H9 (cell line): ENCODE measurements at regions not wholly inside any gene's neighbourhood (a gene's known extent, or its start where the extent isn't known, plus 50 kb on each side); places are given as distances from the start of the nearest gene placed in this dataset.

Experiments used
- DNase-seq: peaks from one replicate; pipeline ENCODE4 v3.0.0-alpha.2; 2017
- H2AFZ ChIP-seq: one replicate; pipeline ENCODE4 v1.6.1; 2013; ENCODE audit warnings: mild to moderate bottlenecking, low read length, control low read depth, moderate library complexity
- H2AK5ac ChIP-seq: 2 replicates; pipeline ENCODE4 v1.6.1; 2013; ENCODE audit warnings: low read length, control low read depth, mixed read lengths; ENCODE audit not compliant: insufficient read length
- H2BK120ac ChIP-seq: one replicate; pipeline ENCODE4 v1.6.1; 2013; ENCODE audit warnings: low read depth, mild to moderate bottlenecking, low read length, control low read depth, inconsistent platforms; ENCODE audit not compliant: poor library complexity, severe bottlenecking
- H2BK12ac ChIP-seq: 2 replicates; pipeline ENCODE4 v1.6.1; 2013; ENCODE audit warnings: low read length, control low read depth, mixed read lengths, low read depth; ENCODE audit not compliant: insufficient read length
- H2BK15ac ChIP-seq: 2 replicates; pipeline ENCODE4 v1.6.1; 2013; ENCODE audit warnings: low read depth, low read length, control low read depth
- H2BK20ac ChIP-seq: one replicate; pipeline ENCODE4 v1.6.1; 2013; ENCODE audit warnings: low read depth, mild to moderate bottlenecking, low read length, control low read depth, inconsistent platforms; ENCODE audit not compliant: poor library complexity, severe bottlenecking
- H2BK5ac ChIP-seq: 2 replicates; pipeline ENCODE4 v1.6.1; 2013; ENCODE audit warnings: low read length, control low read depth, mixed read lengths; ENCODE audit not compliant: insufficient read length
- H3K14ac ChIP-seq: 2 replicates; pipeline ENCODE4 v1.6.1; 2013; ENCODE audit warnings: low read length, control low read depth; ENCODE audit not compliant: insufficient read depth
- H3K18ac ChIP-seq: 2 replicates; pipeline ENCODE4 v1.6.1; 2013; ENCODE audit warnings: low read depth, mild to moderate bottlenecking, mixed read lengths, low read length, control low read depth; ENCODE audit not compliant: insufficient read length
- H3K23ac ChIP-seq: 2 replicates; pipeline ENCODE4 v1.6.1; 2013; ENCODE audit warnings: low read length, control low read depth, mixed read lengths, low read depth; ENCODE audit not compliant: insufficient read length
- H3K23me2 ChIP-seq: 2 replicates; pipeline ENCODE4 v1.6.1; 2013; ENCODE audit warnings: low read depth, mild to moderate bottlenecking, mixed read lengths, low read length, control low read depth; ENCODE audit not compliant: insufficient read length, poor library complexity, severe bottlenecking
- H3K27ac ChIP-seq: 2 replicates; pipeline ENCODE4 v1.5.1; 2013; ENCODE audit warnings: low read length, control low read depth, mixed read lengths, low read depth; ENCODE audit not compliant: insufficient read length
- H3K27me3 ChIP-seq: 2 replicates; pipeline ENCODE4 v1.6.1; 2013; ENCODE audit warnings: low read length, control low read depth, inconsistent platforms; ENCODE audit not compliant: insufficient read depth
- H3K4ac ChIP-seq: 2 replicates; pipeline ENCODE4 v1.6.1; 2013; ENCODE audit warnings: low read depth, mild to moderate bottlenecking, control low read depth, inconsistent platforms, low read length, moderate library complexity
- H3K4me1 ChIP-seq: 2 replicates; pipeline ENCODE4 v1.6.1; 2013; ENCODE audit warnings: low read length, control low read depth, inconsistent platforms; ENCODE audit not compliant: insufficient read depth
- H3K4me2 ChIP-seq: 2 replicates; pipeline ENCODE4 v1.6.1; 2013; ENCODE audit warnings: low read length, control low read depth, mixed read lengths; ENCODE audit not compliant: insufficient read length, insufficient read depth
- H3K56ac ChIP-seq: 2 replicates; pipeline ENCODE4 v1.6.1; 2013; ENCODE audit warnings: low read depth, mild to moderate bottlenecking, mixed read lengths, low read length, control low read depth; ENCODE audit not compliant: insufficient read length
- H3K79me1 ChIP-seq: 2 replicates; pipeline ENCODE4 v1.6.1; 2013; ENCODE audit warnings: low read depth, mild to moderate bottlenecking, moderate library complexity, low read length, control low read depth, inconsistent platforms; ENCODE audit not compliant: insufficient read depth, poor library complexity, severe bottlenecking
- H3K79me2 ChIP-seq: 2 replicates; pipeline ENCODE4 v1.6.1; 2013; ENCODE audit warnings: low read length, control low read depth, inconsistent platforms; ENCODE audit not compliant: insufficient read depth
- H3K9ac ChIP-seq: 2 replicates; pipeline ENCODE4 v1.6.1; 2013; ENCODE audit warnings: low read length, control low read depth, mixed read lengths; ENCODE audit not compliant: insufficient read length; ENCODE audit errors: extremely low read depth
- H3K9me3 ChIP-seq: one replicate; pipeline ENCODE4 v1.6.1; 2013; ENCODE audit warnings: low read depth, low read length, inconsistent platforms; ENCODE audit not compliant: control insufficient read depth
- H3T11ph ChIP-seq: one replicate; pipeline ENCODE4 v1.6.1; 2013; ENCODE audit warnings: mild to moderate bottlenecking, low read length, control low read depth, inconsistent platforms
- H4K20me1 ChIP-seq: one replicate; pipeline ENCODE4 v1.6.1; 2013; ENCODE audit not compliant: control insufficient read depth, insufficient read length, insufficient read depth
- H4K5ac ChIP-seq: 2 replicates; pipeline ENCODE4 v1.6.1; 2013; ENCODE audit warnings: low read depth, mild to moderate bottlenecking, mixed read lengths, low read length, control low read depth; ENCODE audit not compliant: insufficient read length
- H4K8ac ChIP-seq: replicated peaks from 2 replicates; pipeline ENCODE4 v1.6.1; 2013; ENCODE audit warnings: low read length, control low read depth, mixed read lengths, low read depth; ENCODE audit not compliant: insufficient read length
- H4K91ac ChIP-seq: 2 replicates; pipeline ENCODE4 v1.6.1; 2013; ENCODE audit warnings: low read depth, mild to moderate bottlenecking, moderate library complexity, mixed read lengths, low read length, control low read depth; ENCODE audit not compliant: insufficient read length
- H3K27ac Mint-ChIP-seq, 3 experiments: 2 replicates in 2 of 3; 3 replicates in 1 of 3; pipeline ENCODE4 v1.8.0; 2020 to 2021; ENCODE audit warnings: mixed read lengths in 3 of 3, mild to moderate bottlenecking in 1 of 3, moderate library complexity in 1 of 3
- H3K27me3 Mint-ChIP-seq: 2 replicates; pipeline ENCODE4 v1.8.0; 2021; ENCODE audit warnings: low read depth, mild to moderate bottlenecking, moderate library complexity, mixed read lengths
- H3K36me3 Mint-ChIP-seq, 3 experiments: 2 replicates in 2 of 3; 3 replicates in 1 of 3; pipeline ENCODE4 v1.8.0; 2020 to 2021; ENCODE audit warnings: low read depth in 3 of 3, mixed read lengths in 3 of 3; ENCODE audit not compliant: insufficient read depth in 1 of 3
- H3K4me1 Mint-ChIP-seq, 2 experiments: 2 replicates each; pipeline ENCODE4 v1.8.0; 2020; ENCODE audit warnings: mixed read lengths in 2 of 2
- H3K4me3 Mint-ChIP-seq, 2 experiments: 2 replicates in 1 of 2; 3 replicates in 1 of 2; pipeline ENCODE4 v1.8.0; 2020 to 2021; ENCODE audit warnings: mild to moderate bottlenecking in 2 of 2, mixed read lengths in 2 of 2, moderate library complexity in 1 of 2
- H3K9me3 Mint-ChIP-seq, 2 experiments: 2 replicates in 1 of 2; 3 replicates in 1 of 2; pipeline ENCODE4 v1.8.0; 2020; ENCODE audit warnings: mild to moderate bottlenecking in 2 of 2, mixed read lengths in 2 of 2, moderate library complexity in 1 of 2
- WGBS: extraction: QIAGEN DNeasy Blood & Tissue Kit; methylation state at CpG from one replicate; pipeline ENCODE4 v1.1.7; 2013; ENCODE audit warnings: missing lambda C conversion rate, low lambda C conversion rate, mixed read lengths; ENCODE audit not compliant: insufficient read length; ENCODE audit errors: extremely low coverage; 5-methylcytosine and 5-hydroxymethylcytosine counted together
- TF ChIP-seq, protein P1 (sequence below): fragments of 200-600 bp; sonication (generic); conservative IDR thresholded peaks from 3 replicates; pipeline ENCODE4 v1.8.0; 2021; ENCODE audit warnings: antibody characterized with exemption, mild to moderate bottlenecking

DNA sequence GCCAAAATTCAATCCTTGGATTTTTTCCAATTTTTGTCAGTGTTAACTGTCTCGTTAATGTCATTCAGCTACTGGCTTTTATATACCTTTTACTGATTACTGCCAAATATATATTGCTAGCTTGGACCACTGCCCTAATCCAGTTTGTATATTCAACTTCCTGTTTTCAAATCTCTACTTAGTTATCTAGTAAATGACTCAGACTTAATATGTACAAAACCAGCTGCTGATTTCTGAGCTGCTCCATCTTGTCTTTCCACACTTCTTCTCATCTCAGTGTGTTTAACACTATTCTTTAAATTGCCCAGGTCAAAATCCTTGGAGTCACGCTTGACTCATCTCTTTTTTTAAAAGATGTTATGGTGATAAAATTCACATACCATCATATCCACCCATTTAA is 1196.7 kb downstream of the RAPGEF2 start:
- H4K8ac ChIP-seq, result no peak overlapping the region
- no peaks in the 10 kb centered on the region for H3K27me3 ChIP-seq

More for the DNA sequence above, 1196.7 kb downstream of the RAPGEF2 start:
- Histone ChIP-seq H3K9ac (no peak overlapping the region), H3K79me1 (no peaks in the 10 kb centered on the region), H2BK20ac (no peak overlapping the region), H2BK12ac (no peak overlapping the region), H3K4me2 (no peak overlapping the region), H3K23me2 (no peaks in the 10 kb centered on the region), H4K91ac (no peak overlapping the region), H3K14ac (no peak overlapping the region), H3T11ph (no peak overlapping the region), H3K27ac (no peak overlapping the region), H4K5ac (no peak overlapping the region), H3K79me2 (no peaks in the 10 kb centered on the region), H3K18ac (no peak overlapping the region), H3K4ac (no peak overlapping the region), H3K23ac (no peak overlapping the region), H2BK120ac (no peak overlapping the region), H2BK5ac (no peak overlapping the region), H3K9me3 (no peaks in the 10 kb centered on the region), H2BK15ac (no peak overlapping the region), H2AFZ (no peak overlapping the region), H2AK5ac (no peak overlapping the region), H3K56ac (no peak overlapping the region), H3K4me1 (no peaks in the 10 kb centered on the region), H4K20me1 (no peaks in the 10 kb centered on the region)
- no CpG with 5 or more reads among the region's 2 CpGs for WGBS
- Mint-ChIP-seq H3K27me3 (no peaks in the 10 kb centered on the region), H3K4me3 (no peak overlapping the region), H3K27ac (no peak overlapping the region), H3K9me3 (no peaks in the 10 kb centered on the region), H3K4me1 (no peaks in the 10 kb centered on the region), H3K36me3 (no peaks in the 10 kb centered on the region)
- TF ChIP-seq, protein P1, sequence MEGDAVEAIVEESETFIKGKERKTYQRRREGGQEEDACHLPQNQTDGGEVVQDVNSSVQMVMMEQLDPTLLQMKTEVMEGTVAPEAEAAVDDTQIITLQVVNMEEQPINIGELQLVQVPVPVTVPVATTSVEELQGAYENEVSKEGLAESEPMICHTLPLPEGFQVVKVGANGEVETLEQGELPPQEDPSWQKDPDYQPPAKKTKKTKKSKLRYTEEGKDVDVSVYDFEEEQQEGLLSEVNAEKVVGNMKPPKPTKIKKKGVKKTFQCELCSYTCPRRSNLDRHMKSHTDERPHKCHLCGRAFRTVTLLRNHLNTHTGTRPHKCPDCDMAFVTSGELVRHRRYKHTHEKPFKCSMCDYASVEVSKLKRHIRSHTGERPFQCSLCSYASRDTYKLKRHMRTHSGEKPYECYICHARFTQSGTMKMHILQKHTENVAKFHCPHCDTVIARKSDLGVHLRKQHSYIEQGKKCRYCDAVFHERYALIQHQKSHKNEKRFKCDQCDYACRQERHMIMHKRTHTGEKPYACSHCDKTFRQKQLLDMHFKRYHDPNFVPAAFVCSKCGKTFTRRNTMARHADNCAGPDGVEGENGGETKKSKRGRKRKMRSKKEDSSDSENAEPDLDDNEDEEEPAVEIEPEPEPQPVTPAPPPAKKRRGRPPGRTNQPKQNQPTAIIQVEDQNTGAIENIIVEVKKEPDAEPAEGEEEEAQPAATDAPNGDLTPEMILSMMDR, result no peak
- DNase-seq, result no peak
